ENCODE measurements at regions not wholly inside any gene's neighbourhood (a gene's known extent, or its start where the extent isn't known, plus 50 kb on each side); places are given as distances from the start of the nearest gene placed in this dataset.

DNA sequence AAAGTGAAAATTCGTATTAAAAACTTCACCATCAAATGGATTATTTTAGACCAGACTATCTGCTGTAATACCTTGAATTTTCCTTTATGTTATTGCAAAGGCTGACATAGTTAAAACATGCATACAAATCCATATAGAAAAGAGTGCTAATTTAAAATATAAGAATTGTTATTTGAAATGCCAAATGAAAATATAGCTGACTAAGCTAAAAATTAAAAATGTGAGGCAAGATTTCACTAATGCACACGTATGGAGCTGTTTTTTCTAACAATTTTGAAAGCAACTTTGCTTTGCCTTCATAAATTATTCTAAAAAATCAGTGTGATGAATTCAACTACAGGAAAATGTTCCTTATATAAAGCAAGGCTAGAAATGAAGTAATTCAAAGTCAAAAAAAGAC, 62.5 kb downstream of the MPP7 start:
- Histone ChIP-seq H3K36me3 (ENCODE audit: insufficient read depth, low read length) (no peaks in the 10 kb centered on the region), H3K27ac (ENCODE audit: low read length) (no peak overlapping the region), H3K4me1 (ENCODE audit: low read length) (no peaks in the 10 kb centered on the region), H3K27me3 (ENCODE audit: low read length) (no peaks in the 10 kb centered on the region), H3K4me2 (ENCODE audit: low read depth, low read length, poor library complexity, severe bottlenecking) (no peak overlapping the region), H2AFZ (ENCODE audit: low read length) (no peak overlapping the region), H3K9me2 (replicated peaks; ENCODE audit: insufficient read depth, low read length) (no peaks in the 10 kb centered on the region), H4K20me1 (ENCODE audit: insufficient read depth, low read depth, low read length) (no peaks in the 10 kb centered on the region), H3K9ac (ENCODE audit: low read length) (no peak overlapping the region), H3K9me3 (ENCODE audit: low read length) (no peaks in the 10 kb centered on the region), H3K4me3 (ENCODE audit: low read length) (no peak overlapping the region), H3K79me2 (ENCODE audit: low read length) (no peaks in the 10 kb centered on the region)
- DNase-seq, result no peak

DNA sequence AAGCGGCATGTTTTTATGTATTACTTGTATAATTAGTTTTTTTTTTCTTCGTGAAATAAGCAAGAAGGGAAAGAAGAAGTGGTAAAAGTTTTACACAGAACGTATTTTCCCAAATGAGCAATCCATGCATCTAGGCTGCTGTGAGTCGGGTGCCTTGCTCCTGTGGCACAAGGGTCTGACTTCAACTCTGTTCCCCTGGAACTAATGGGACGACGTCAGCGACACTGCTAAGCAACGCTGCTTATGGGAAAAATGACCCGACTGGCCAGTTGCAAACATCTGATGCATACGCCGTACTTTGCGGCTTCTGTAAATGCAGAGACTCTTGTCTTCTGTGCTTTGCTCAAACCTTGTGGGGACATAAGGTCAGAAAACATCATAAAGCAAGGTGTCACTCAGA, 66.3 kb downstream of the MPP7 start:
- Histone ChIP-seq H3K79me2 (ENCODE audit: low read length) (no peaks in the 10 kb centered on the region), H3K4me1 (ENCODE audit: low read length) (no peaks in the 10 kb centered on the region), H3K36me3 (ENCODE audit: insufficient read depth, low read length) (no peaks in the 10 kb centered on the region), H3K9me2 (replicated peaks; ENCODE audit: insufficient read depth, low read length) (no peaks in the 10 kb centered on the region), H3K9ac (ENCODE audit: low read length) (no peak overlapping the region), H3K9me3 (ENCODE audit: low read length) (no peaks in the 10 kb centered on the region), H4K20me1 (ENCODE audit: insufficient read depth, low read depth, low read length) (no peaks in the 10 kb centered on the region), H3K27ac (ENCODE audit: low read length) (no peak overlapping the region), H3K27me3 (ENCODE audit: low read length) (no peaks in the 10 kb centered on the region), H3K4me3 (ENCODE audit: low read length) (no peak overlapping the region), H2AFZ (ENCODE audit: low read length) (no peak overlapping the region), H3K4me2 (ENCODE audit: low read depth, low read length, poor library complexity, severe bottlenecking) (no peak overlapping the region)
- DNase-seq, result no peak

DNA sequence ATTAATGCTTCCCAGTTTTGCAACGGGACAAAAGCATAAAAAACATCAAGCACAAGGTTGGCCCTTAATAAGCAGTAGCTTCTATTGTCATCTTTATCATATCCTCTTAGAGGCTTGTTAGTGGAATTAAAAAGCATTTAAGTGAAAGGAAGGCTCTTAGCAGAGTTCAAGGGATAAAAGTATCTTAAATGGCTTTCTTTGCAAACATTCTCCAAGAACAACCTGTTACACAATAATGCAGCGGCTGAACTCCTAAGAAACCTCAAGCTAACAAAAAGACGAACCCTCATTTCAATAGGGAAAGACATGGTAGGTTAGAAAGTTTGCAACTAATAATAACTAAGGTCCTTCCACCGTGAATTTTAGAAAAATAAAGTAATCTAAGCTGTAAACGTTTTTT, 82.1 kb downstream of the MPP7 start:
- Histone ChIP-seq H3K4me3 (ENCODE audit: low read length) (no peak overlapping the region), H3K9me3 (ENCODE audit: low read length) (no peaks in the 10 kb centered on the region), H4K20me1 (ENCODE audit: insufficient read depth, low read depth, low read length) (no peaks in the 10 kb centered on the region), H3K36me3 (ENCODE audit: insufficient read depth, low read length) (no peaks in the 10 kb centered on the region), H3K27me3 (ENCODE audit: low read length) (no peaks in the 10 kb centered on the region), H3K9me2 (replicated peaks; ENCODE audit: insufficient read depth, low read length) (no peaks in the 10 kb centered on the region), H3K9ac (ENCODE audit: low read length) (no peak overlapping the region), H2AFZ (ENCODE audit: low read length) (no peak overlapping the region), H3K27ac (ENCODE audit: low read length) (no peak overlapping the region), H3K4me2 (ENCODE audit: low read depth, low read length, poor library complexity, severe bottlenecking) (no peak overlapping the region), H3K79me2 (ENCODE audit: low read length) (no peaks in the 10 kb centered on the region), H3K4me1 (ENCODE audit: low read length) (no peaks in the 10 kb centered on the region)
- no peak for DNase-seq

DNA sequence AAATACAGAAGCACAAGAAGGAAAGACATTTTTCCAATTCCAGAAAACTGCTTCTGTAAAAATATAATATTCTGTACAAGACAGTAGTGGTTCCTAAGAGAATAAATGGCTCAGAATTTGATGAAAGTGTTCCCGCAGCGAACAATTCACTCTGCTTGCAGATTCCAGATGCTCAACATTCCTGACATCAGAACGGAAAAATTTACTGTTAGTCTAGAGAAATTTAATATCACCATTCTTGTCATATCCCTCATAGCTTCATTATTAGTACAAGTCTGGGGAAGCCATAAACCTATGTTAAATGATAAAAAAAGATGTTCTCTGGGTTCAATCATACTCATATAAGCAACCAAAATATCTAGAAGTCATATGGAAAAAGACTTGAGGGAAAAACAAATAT, 83.6 kb downstream of the MPP7 start:
- H3K27me3 ChIP-seq (ENCODE audit: low read length), result no peaks in the 10 kb centered on the region
- H2AFZ ChIP-seq (ENCODE audit: low read length), result no peak overlapping the region
- H3K9me3 ChIP-seq (ENCODE audit: low read length), result no peaks in the 10 kb centered on the region
- no peak overlapping the region for H3K9ac ChIP-seq (ENCODE audit: low read length)
- H3K4me2 ChIP-seq (ENCODE audit: low read depth, low read length, poor library complexity, severe bottlenecking), result no peak overlapping the region
- DNase-seq, result no peak
- no peak overlapping the region for H3K4me3 ChIP-seq (ENCODE audit: low read length)
- H3K79me2 ChIP-seq (ENCODE audit: low read length), result no peaks in the 10 kb centered on the region
- no peaks in the 10 kb centered on the region for H3K9me2 ChIP-seq (replicated peaks; ENCODE audit: insufficient read depth, low read length)
- no peaks in the 10 kb centered on the region for H4K20me1 ChIP-seq (ENCODE audit: insufficient read depth, low read depth, low read length)
- no peak overlapping the region for H3K27ac ChIP-seq (ENCODE audit: low read length)
- H3K36me3 ChIP-seq (ENCODE audit: insufficient read depth, low read length), result no peaks in the 10 kb centered on the region
- H3K4me1 ChIP-seq (ENCODE audit: low read length), result no peaks in the 10 kb centered on the region

DNA sequence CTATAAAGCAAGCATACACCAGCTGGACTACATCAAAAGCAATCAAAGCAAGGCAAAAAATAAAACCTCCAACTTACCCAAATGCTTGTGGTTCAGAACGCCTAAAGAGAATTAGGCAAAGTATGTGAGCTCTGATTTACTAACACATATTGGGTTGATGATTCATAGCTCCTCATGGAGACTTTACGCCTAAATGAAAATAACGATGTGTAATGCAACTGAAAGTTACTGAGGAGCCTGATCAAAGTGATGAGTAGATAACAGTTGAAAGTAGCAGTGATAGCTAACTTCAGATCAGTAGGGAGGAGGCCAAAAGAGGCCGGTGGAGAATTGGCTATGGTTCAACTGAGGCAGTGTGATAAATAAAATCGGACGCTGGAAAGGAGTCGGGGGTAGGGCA, 85.0 kb downstream of the MPP7 start:
- no peaks in the 10 kb centered on the region for H3K79me2 ChIP-seq (ENCODE audit: low read length)
- no peaks in the 10 kb centered on the region for H3K36me3 ChIP-seq (ENCODE audit: insufficient read depth, low read length)
- H3K9ac ChIP-seq (ENCODE audit: low read length), result no peak overlapping the region
- H3K27me3 ChIP-seq (ENCODE audit: low read length), result no peaks in the 10 kb centered on the region
- H3K4me2 ChIP-seq (ENCODE audit: low read depth, low read length, poor library complexity, severe bottlenecking), result no peak overlapping the region
- no peak overlapping the region for H2AFZ ChIP-seq (ENCODE audit: low read length)
- DNase-seq, result no peak
- no peak overlapping the region for H3K27ac ChIP-seq (ENCODE audit: low read length)
- H4K20me1 ChIP-seq (ENCODE audit: insufficient read depth, low read depth, low read length), result no peaks in the 10 kb centered on the region
- H3K9me2 ChIP-seq (replicated peaks; ENCODE audit: insufficient read depth, low read length), result no peaks in the 10 kb centered on the region
- H3K4me3 ChIP-seq (ENCODE audit: low read length), result no peak overlapping the region
- no peaks in the 10 kb centered on the region for H3K4me1 ChIP-seq (ENCODE audit: low read length)
- H3K9me3 ChIP-seq (ENCODE audit: low read length), result no peaks in the 10 kb centered on the region

DNA sequence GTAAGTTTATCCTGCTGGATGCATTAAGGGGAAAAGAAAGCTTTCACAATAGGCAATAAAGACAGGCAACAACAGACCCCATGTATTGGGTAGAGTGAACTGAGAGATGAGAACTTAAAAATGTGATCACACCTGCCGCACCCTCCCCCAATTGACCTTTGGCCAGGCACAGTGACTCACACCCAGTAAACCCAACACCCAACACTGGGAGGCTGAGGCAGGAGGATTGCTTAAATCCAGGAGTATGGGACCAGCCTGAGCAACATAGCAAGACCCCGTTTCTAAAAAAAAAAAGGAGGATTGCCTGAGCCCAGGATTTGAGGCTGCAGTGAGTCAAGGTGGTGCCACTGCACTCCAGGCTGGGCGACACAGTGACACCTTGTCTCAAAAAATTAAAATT, 86.9 kb downstream of the MPP7 start:
- Histone ChIP-seq H3K27ac (ENCODE audit: low read length) (no peak overlapping the region), H3K4me2 (ENCODE audit: low read depth, low read length, poor library complexity, severe bottlenecking) (no peak overlapping the region), H3K36me3 (ENCODE audit: insufficient read depth, low read length) (no peaks in the 10 kb centered on the region), H3K27me3 (ENCODE audit: low read length) (no peaks in the 10 kb centered on the region), H3K4me1 (ENCODE audit: low read length) (no peaks in the 10 kb centered on the region), H3K9ac (ENCODE audit: low read length) (no peak overlapping the region), H3K9me3 (ENCODE audit: low read length) (no peaks in the 10 kb centered on the region), H3K79me2 (ENCODE audit: low read length) (no peaks in the 10 kb centered on the region), H3K4me3 (ENCODE audit: low read length) (no peak overlapping the region), H4K20me1 (ENCODE audit: insufficient read depth, low read depth, low read length) (no peaks in the 10 kb centered on the region), H2AFZ (ENCODE audit: low read length) (no peak overlapping the region), H3K9me2 (replicated peaks; ENCODE audit: insufficient read depth, low read length) (no peaks in the 10 kb centered on the region)
- DNase-seq, result no peak

DNA sequence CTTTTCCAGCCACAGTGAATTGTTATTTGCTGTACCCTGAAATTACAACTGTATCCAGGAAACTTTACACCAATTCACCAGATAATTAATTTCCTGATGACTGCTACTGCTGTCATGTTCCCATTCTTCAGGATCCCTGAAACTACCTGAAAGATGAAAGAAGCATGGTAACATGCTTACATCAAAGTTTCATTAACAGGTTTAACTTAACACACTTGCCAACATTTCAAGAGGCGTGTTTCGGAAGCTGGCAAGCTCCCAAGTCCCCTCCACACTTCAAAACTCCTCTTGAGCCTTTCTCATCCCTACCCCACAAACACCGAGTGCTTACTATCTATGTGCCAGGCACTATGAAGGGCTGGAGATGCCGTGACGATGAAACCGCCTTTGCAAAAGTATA, 88.6 kb downstream of the MPP7 start:
- H3K27ac ChIP-seq (ENCODE audit: low read length), result no peak overlapping the region
- H3K27me3 ChIP-seq (ENCODE audit: low read length), result no peaks in the 10 kb centered on the region
- H3K9me2 ChIP-seq (replicated peaks; ENCODE audit: insufficient read depth, low read length), result no peaks in the 10 kb centered on the region
- H3K4me2 ChIP-seq (ENCODE audit: low read depth, low read length, poor library complexity, severe bottlenecking), result no peak overlapping the region
- no peak overlapping the region for H3K4me3 ChIP-seq (ENCODE audit: low read length)
- DNase-seq, result no peak
- no peaks in the 10 kb centered on the region for H3K4me1 ChIP-seq (ENCODE audit: low read length)
- H2AFZ ChIP-seq (ENCODE audit: low read length), result no peak overlapping the region
- H3K9ac ChIP-seq (ENCODE audit: low read length), result no peak overlapping the region
- H4K20me1 ChIP-seq (ENCODE audit: insufficient read depth, low read depth, low read length), result no peaks in the 10 kb centered on the region
- H3K9me3 ChIP-seq (ENCODE audit: low read length), result no peaks in the 10 kb centered on the region
- H3K79me2 ChIP-seq (ENCODE audit: low read length), result no peaks in the 10 kb centered on the region
- no peaks in the 10 kb centered on the region for H3K36me3 ChIP-seq (ENCODE audit: insufficient read depth, low read length)

DNA sequence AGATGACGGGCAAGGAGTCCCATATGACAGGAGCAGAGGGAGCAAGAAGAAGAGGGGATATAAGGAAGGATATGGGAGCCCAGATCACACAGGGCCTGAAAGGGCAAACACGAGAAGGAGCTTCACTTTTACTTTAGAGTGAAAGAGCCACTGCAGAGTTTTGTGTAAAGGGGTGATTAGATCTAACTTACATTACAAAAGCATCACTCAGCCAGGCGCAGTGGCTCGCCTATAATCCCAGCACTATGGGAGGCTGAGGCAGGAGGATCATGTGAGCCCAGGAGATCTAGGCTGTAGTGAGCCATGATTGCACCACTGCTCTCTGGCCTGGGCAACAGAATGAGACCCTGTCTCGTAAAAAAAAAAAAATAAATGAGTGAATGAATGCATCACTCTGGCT, 91.1 kb downstream of the MPP7 start:
- Histone ChIP-seq H3K4me3 (ENCODE audit: low read length) (no peak overlapping the region), H3K9ac (ENCODE audit: low read length) (no peak overlapping the region), H2AFZ (ENCODE audit: low read length) (no peak overlapping the region), H3K4me1 (ENCODE audit: low read length) (no peaks in the 10 kb centered on the region), H3K27me3 (ENCODE audit: low read length) (no peaks in the 10 kb centered on the region), H4K20me1 (ENCODE audit: insufficient read depth, low read depth, low read length) (no peaks in the 10 kb centered on the region), H3K36me3 (ENCODE audit: insufficient read depth, low read length) (no peaks in the 10 kb centered on the region), H3K79me2 (ENCODE audit: low read length) (no peaks in the 10 kb centered on the region), H3K9me2 (replicated peaks; ENCODE audit: insufficient read depth, low read length) (no peaks in the 10 kb centered on the region), H3K4me2 (ENCODE audit: low read depth, low read length, poor library complexity, severe bottlenecking) (no peak overlapping the region), H3K27ac (ENCODE audit: low read length) (no peak overlapping the region), H3K9me3 (ENCODE audit: low read length) (no peaks in the 10 kb centered on the region)
- DNase-seq, result no peak

DNA sequence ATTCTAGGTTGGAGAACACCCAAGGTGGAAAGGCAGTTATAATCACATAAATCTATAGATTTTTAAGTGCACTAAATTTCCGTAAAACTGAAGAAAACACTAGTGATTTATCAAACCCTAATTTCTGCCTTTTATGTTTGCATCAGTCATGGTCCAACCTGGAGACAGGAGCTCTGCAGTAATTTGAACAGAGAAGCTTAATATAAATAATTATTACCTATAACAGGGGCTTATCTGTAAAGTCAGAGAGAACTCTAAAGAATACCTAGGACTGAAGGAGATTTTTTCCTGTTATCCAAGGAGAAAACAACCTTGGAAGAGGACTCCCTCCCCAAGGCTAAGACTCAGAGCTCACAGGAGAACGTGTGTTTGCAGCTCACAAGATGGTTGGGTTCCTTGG, 95.1 kb downstream of the MPP7 start:
- Histone ChIP-seq H2AFZ (ENCODE audit: low read length) (no peak overlapping the region), H3K9ac (ENCODE audit: low read length) (no peak overlapping the region), H3K4me2 (ENCODE audit: low read depth, low read length, poor library complexity, severe bottlenecking) (no peak overlapping the region), H3K79me2 (ENCODE audit: low read length) (no peaks in the 10 kb centered on the region), H3K4me3 (ENCODE audit: low read length) (no peak overlapping the region), H3K9me3 (ENCODE audit: low read length) (no peaks in the 10 kb centered on the region), H4K20me1 (ENCODE audit: insufficient read depth, low read depth, low read length) (no peaks in the 10 kb centered on the region), H3K27me3 (ENCODE audit: low read length) (no peaks in the 10 kb centered on the region), H3K27ac (ENCODE audit: low read length) (no peak overlapping the region), H3K36me3 (ENCODE audit: insufficient read depth, low read length) (no peaks in the 10 kb centered on the region), H3K9me2 (replicated peaks; ENCODE audit: insufficient read depth, low read length) (no peaks in the 10 kb centered on the region), H3K4me1 (ENCODE audit: low read length) (no peaks in the 10 kb centered on the region)
- DNase-seq, result no peak
